H1 (cell line): ENCODE measurements at regions not wholly inside any gene's neighbourhood (a gene's known extent, or its start where the extent isn't known, plus 50 kb on each side); places are given as distances from the start of the nearest gene placed in this dataset.

Experiments used
- CBX8 ChIP-seq: fragments of 300-800, 300-1000 bp; sonication (generic); IDR thresholded peaks from 2 replicates; pipeline ENCODE4 v1.7.1; 2016; ENCODE audit warnings: low read depth, low read length, borderline replicate concordance
- EZH2 ChIP-seq: fragments of 200-600 bp; sonication (generic); IDR thresholded peaks from 2 replicates; pipeline ENCODE4 v1.7.1; 2012; ENCODE audit warnings: low read depth, mild to moderate bottlenecking, moderate library complexity, low read length, inconsistent platforms; ENCODE audit not compliant: severe bottlenecking
- RNF2 ChIP-seq: fragments of 200-900, 300-1000 bp; sonication (generic); IDR thresholded peaks from 2 replicates; pipeline ENCODE4 v1.7.1; 2016; ENCODE audit warnings: borderline replicate concordance, low read depth, mild to moderate bottlenecking, antibody characterized with exemption, low read length; ENCODE audit not compliant: poor library complexity, severe bottlenecking; ENCODE audit errors: missing control alignments
- TBP ChIP-seq: IDR thresholded peaks from 2 replicates; pipeline ENCODE4 v1.6.1; 2011; ENCODE audit warnings: low read depth, low read length, improper control_type of control experiment

GRCh38 chr12:87690236-87690810, 338.9 kb downstream of the C12orf50 start:
- TF ChIP-seq EZH2 (no peak), CBX8 (no peak), RNF2 (no peak), TBP (no peak)
